ENCODE measurements at regions not wholly inside any gene's neighbourhood (a gene's known extent, or its start where the extent isn't known, plus 50 kb on each side); places are given as distances from the start of the nearest gene placed in this dataset.

- H3K36me3 ChIP-seq (ENCODE audit: low read depth) = no peaks in the 10 kb centered on the region
- no peaks in the 10 kb centered on the region for H3K27me3 ChIP-seq (ENCODE audit: insufficient read depth, low read depth)
- DNase-seq = no peak
- intact Hi-C loops (cut with micrococcal nuclease; ENCODE audit: unreplicated experiment) = no loop called here
- H3K4me2 ChIP-seq = no peak overlapping the region
- no peaks in the 10 kb centered on the region for H4K20me1 ChIP-seq (ENCODE audit: insufficient read depth)
- no peak overlapping the region for H3K27ac ChIP-seq
- ChIA-PET CTCF (no interaction called here), POLR2A (ENCODE audit: unreplicated experiment) (no interaction called here)
- no peaks in the 10 kb centered on the region for H3K9me3 ChIP-seq (ENCODE audit: insufficient read depth, low read depth)
- no peak overlapping the region for H3K4me3 ChIP-seq
- no peaks in the 10 kb centered on the region for H3K9me2 ChIP-seq (ENCODE audit: insufficient read depth)
- no peaks in the 10 kb centered on the region for H3K79me2 ChIP-seq (ENCODE audit: low read depth)
- H3F3A ChIP-seq (ENCODE audit: insufficient read depth, low read depth) = no peaks in the 10 kb centered on the region
- H3K4me1 ChIP-seq (replicated peaks; ENCODE audit: insufficient read depth) = no peaks in the 10 kb centered on the region
- no TSS peak for BruUV-seq (replicated peaks)
- H2AFZ ChIP-seq = no peak overlapping the region
- TF ChIP-seq EZH2 (IDR thresholded peaks at IDR 0.05; ENCODE audit: low read depth) (no peak), CTCF (conservative IDR thresholded peaks at IDR 0.05) (no peak)
Measured at GRCh38 chr16:52785653-52786052, 238.7 kb upstream of the TOX3 start.

- Histone ChIP-seq H3K9me2 (ENCODE audit: insufficient read depth) (no peaks in the 10 kb centered on the region), H3K36me3 (ENCODE audit: low read depth) (no peaks in the 10 kb centered on the region), H3K79me2 (ENCODE audit: low read depth) (no peaks in the 10 kb centered on the region), H3K27me3 (ENCODE audit: insufficient read depth, low read depth) (no peaks in the 10 kb centered on the region), H3F3A (ENCODE audit: insufficient read depth, low read depth) (no peaks in the 10 kb centered on the region), H3K4me2 (no peak overlapping the region), H3K4me3 (no peak overlapping the region), H3K27ac (no peak overlapping the region), H2AFZ (no peak overlapping the region), H4K20me1 (ENCODE audit: insufficient read depth) (no peaks in the 10 kb centered on the region), H3K4me1 (replicated peaks; ENCODE audit: insufficient read depth) (no peaks in the 10 kb centered on the region), H3K9me3 (ENCODE audit: insufficient read depth, low read depth) (no peaks in the 10 kb centered on the region)
- intact Hi-C loops (cut with micrococcal nuclease; ENCODE audit: unreplicated experiment) = no loop called here
- ChIA-PET POLR2A (ENCODE audit: unreplicated experiment) (no interaction called here), CTCF (no interaction called here)
- no peak for DNase-seq
- BruUV-seq (replicated peaks) = no TSS peak
- TF ChIP-seq CTCF (conservative IDR thresholded peaks at IDR 0.05) (no peak), EZH2 (IDR thresholded peaks at IDR 0.05; ENCODE audit: low read depth) (no peak)
Measured at GRCh38 chr16:52783616-52784015, 236.7 kb upstream of the TOX3 start.

DNA sequence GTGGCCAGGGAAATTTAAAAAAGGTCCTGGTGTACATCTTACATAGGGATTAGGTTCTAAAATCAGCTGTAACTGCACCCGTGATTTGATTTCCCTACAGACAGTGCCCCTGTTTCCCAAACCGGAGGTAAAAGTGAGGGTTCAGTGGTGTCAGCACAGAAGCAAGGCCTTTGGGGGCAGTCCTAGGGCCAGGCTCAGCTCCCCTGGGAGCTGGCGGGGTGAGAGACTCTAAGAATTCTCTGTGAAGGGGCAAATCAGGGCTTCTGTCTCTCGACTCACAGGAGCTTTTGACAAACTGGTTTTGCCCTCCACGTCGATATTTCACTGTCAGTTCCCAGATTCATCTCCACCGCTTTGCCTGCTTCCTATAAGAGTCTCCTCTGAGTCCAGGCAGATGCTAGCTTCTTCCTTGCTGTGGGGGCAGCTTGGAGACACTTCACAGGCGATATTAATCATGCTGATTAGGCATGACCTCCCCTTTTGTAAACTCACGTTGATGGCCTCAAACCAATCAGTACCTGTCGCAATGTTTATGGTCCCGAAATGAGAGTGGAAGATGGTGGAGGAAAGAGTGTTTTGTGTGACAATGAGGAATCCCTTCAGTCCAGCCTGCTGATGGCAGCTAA lies 234.2 kb upstream of the TOX3 start:
- H3K4me3 ChIP-seq = no peak overlapping the region
- DNase-seq = no peak
- H3K27ac ChIP-seq = no peak overlapping the region
- intact Hi-C loops (cut with micrococcal nuclease; ENCODE audit: unreplicated experiment) = no loop called here
- no peaks in the 10 kb centered on the region for H4K20me1 ChIP-seq (ENCODE audit: insufficient read depth)
- no peaks in the 10 kb centered on the region for H3K9me2 ChIP-seq (ENCODE audit: insufficient read depth)
- no peaks in the 10 kb centered on the region for H3K79me2 ChIP-seq (ENCODE audit: low read depth)
- no peaks in the 10 kb centered on the region for H3F3A ChIP-seq (ENCODE audit: insufficient read depth, low read depth)
- no peaks in the 10 kb centered on the region for H3K9me3 ChIP-seq (ENCODE audit: insufficient read depth, low read depth)
- no peak overlapping the region for H2AFZ ChIP-seq
- no peaks in the 10 kb centered on the region for H3K36me3 ChIP-seq (ENCODE audit: low read depth)
- H3K4me2 ChIP-seq = no peak overlapping the region
- POLR2A ChIA-PET (ENCODE audit: unreplicated experiment) = no interaction called here
- TF ChIP-seq EZH2 (IDR thresholded peaks at IDR 0.05; ENCODE audit: low read depth) (no peak), CTCF (conservative IDR thresholded peaks at IDR 0.05) (no peak)
- H3K4me1 ChIP-seq (replicated peaks; ENCODE audit: insufficient read depth) = no peaks in the 10 kb centered on the region
- CTCF ChIA-PET = no interaction called here
- H3K27me3 ChIP-seq (ENCODE audit: insufficient read depth, low read depth) = peaks cover 13% of the 10 kb centered on the region
- no TSS peak for BruUV-seq (replicated peaks)

Measured in PC-9 (cell line).